OCI-LY7 (cell line): ENCODE measurements at regions not wholly inside any gene's neighbourhood (a gene's known extent, or its start where the extent isn't known, plus 50 kb on each side); places are given as distances from the start of the nearest gene placed in this dataset.

ENCODE experiments used
- EZH2phosphoT487 ChIP-seq: fragments of 200-600 bp; sonication (generic); IDR thresholded peaks from 2 replicates; pipeline ENCODE4 v1.6.1; 2018; ENCODE audit warnings: low read depth, borderline replicate concordance, mild to moderate bottlenecking, mixed run types, antibody characterized with exemption, low read length, moderate library complexity, mixed read lengths
- TF ChIP-seq, protein P1 (sequence below): fragments of 200-600 bp; sonication (generic); conservative IDR thresholded peaks from 2 replicates; pipeline ENCODE4 v1.5.1; 2014; ENCODE audit warnings: mild to moderate bottlenecking, antibody characterized with exemption, low read length, moderate library complexity, mixed read lengths

DNA sequence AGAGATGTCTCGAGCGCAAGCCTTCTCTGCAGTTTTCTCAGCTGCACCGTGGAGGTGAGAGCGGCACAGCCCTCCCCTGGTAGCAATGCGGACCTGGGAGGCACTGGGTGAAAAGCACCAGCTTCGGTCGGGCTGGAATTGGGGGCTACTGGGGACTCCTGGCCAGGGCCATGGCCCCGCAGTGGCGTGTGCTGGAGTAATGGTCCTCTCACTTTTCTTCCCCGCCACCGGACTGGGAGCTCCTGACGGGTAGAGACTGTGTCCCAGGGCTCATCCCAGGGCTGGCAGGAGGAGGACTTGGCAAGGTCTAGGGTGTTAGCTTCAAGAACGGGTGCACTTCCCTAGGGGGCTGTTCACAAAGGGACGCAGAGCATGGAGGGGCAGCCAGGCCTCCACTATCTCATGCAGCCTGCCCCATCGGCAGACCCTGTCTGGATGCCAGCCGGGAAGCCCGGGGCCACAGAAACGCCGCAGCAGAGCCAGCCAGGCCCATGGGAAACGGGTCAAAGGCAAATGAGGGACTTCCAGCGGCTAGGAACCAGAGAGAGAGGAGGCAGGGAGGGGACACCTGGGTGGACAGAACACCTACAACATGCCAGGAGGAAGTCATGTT, 92.6 kb upstream of the MVB12B start:
- TF ChIP-seq, protein P1, sequence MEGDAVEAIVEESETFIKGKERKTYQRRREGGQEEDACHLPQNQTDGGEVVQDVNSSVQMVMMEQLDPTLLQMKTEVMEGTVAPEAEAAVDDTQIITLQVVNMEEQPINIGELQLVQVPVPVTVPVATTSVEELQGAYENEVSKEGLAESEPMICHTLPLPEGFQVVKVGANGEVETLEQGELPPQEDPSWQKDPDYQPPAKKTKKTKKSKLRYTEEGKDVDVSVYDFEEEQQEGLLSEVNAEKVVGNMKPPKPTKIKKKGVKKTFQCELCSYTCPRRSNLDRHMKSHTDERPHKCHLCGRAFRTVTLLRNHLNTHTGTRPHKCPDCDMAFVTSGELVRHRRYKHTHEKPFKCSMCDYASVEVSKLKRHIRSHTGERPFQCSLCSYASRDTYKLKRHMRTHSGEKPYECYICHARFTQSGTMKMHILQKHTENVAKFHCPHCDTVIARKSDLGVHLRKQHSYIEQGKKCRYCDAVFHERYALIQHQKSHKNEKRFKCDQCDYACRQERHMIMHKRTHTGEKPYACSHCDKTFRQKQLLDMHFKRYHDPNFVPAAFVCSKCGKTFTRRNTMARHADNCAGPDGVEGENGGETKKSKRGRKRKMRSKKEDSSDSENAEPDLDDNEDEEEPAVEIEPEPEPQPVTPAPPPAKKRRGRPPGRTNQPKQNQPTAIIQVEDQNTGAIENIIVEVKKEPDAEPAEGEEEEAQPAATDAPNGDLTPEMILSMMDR: no peak
- no peak for TF ChIP-seq EZH2phosphoT487
